Lower leg skin (tissue), 4 donors: ENCODE measurements at regions not wholly inside any gene's neighbourhood (a gene's known extent, or its start where the extent isn't known, plus 50 kb on each side); places are given as distances from the start of the nearest gene placed in this dataset.

Source experiments
- DNase-seq, 2 donors: peaks; one replicate each; pipeline ENCODE4 v3.0.0-alpha.2; 2019; ENCODE audit warnings: low spot score in 2 of 2
- H3K4me3 ChIP-seq: fragments of 200-600 bp; sonication (generic); 2 replicates; pipeline ENCODE4 v1.5.1; 2017; ENCODE audit warnings: mild to moderate bottlenecking, low read depth; ENCODE audit not compliant: poor library complexity, severe bottlenecking
- POLR2A ChIP-seq, 2 donors: fragments of 450-650 bp; IDR thresholded peaks; one replicate each; pipeline ENCODE4 v1.6.1; 2016 to 2017; ENCODE audit warnings: antibody characterized with exemption in 2 of 2, mild to moderate bottlenecking in 1 of 2, moderate library complexity in 1 of 2
- WGBS, 2 donors: methylation state at CpG; one replicate each; pipeline ENCODE4 v1.1.5; 2018; 5-methylcytosine and 5-hydroxymethylcytosine counted together
- intact Hi-C: fragments of 100-400 bp; cut with DNase I; formaldehyde crosslinking; loops from one replicate; pipeline ENCODE4 v1.15.0; 2023; ENCODE audit warnings: low total_unique reads
- TF ChIP-seq, protein P1 (sequence below), 3 donors: fragments of 450-650 bp; IDR thresholded peaks; one replicate each; pipeline ENCODE4 v1.5.1; 2016; ENCODE audit warnings: antibody characterized with exemption in 3 of 3, mild to moderate bottlenecking in 3 of 3, moderate library complexity in 2 of 3

GRCh38 chr4:134328741-134329140 lies 127.2 kb upstream of the PABPC4L start:
- intact Hi-C loops: no loop called here
- 90 to 91% methylated on average over 9 of the region's 9 CpGs for WGBS, 2 donors
- TF ChIP-seq, protein P1, sequence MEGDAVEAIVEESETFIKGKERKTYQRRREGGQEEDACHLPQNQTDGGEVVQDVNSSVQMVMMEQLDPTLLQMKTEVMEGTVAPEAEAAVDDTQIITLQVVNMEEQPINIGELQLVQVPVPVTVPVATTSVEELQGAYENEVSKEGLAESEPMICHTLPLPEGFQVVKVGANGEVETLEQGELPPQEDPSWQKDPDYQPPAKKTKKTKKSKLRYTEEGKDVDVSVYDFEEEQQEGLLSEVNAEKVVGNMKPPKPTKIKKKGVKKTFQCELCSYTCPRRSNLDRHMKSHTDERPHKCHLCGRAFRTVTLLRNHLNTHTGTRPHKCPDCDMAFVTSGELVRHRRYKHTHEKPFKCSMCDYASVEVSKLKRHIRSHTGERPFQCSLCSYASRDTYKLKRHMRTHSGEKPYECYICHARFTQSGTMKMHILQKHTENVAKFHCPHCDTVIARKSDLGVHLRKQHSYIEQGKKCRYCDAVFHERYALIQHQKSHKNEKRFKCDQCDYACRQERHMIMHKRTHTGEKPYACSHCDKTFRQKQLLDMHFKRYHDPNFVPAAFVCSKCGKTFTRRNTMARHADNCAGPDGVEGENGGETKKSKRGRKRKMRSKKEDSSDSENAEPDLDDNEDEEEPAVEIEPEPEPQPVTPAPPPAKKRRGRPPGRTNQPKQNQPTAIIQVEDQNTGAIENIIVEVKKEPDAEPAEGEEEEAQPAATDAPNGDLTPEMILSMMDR (IDR thresholded peaks at IDR 0.05): no peak
- no peak for TF ChIP-seq POLR2A (IDR thresholded peaks at IDR 0.05)
- H3K4me3 ChIP-seq: no peak overlapping the region
- no peak for DNase-seq

- intact Hi-C loops: no loop called here
Measured at GRCh38 chr4:134327274-134328122, 125.9 kb upstream of the PABPC4L start.

GRCh38 chr4:134326866-134327265 lies 125.3 kb upstream of the PABPC4L start:
- DNase-seq: no peak
- WGBS, 2 donors: 92 to 94% methylated on average over 16 of the region's 16 CpGs
- H3K4me3 ChIP-seq: no peak overlapping the region
- TF ChIP-seq, protein P1 (IDR thresholded peaks at IDR 0.05): no peak
- no peak for TF ChIP-seq POLR2A (IDR thresholded peaks at IDR 0.05)
- intact Hi-C loops: no loop called here

More at GRCh38 chr4:134327274-134328122, 125.9 kb upstream of the PABPC4L start:
- WGBS, 2 donors: 94% methylated on average over 41 of the region's 41 CpGs
- H3K4me3 ChIP-seq: no peak overlapping the region
- TF ChIP-seq, protein P1 (IDR thresholded peaks at IDR 0.05): no peak
- TF ChIP-seq POLR2A (IDR thresholded peaks at IDR 0.05): no peak
- DNase-seq: no peak

DNA sequence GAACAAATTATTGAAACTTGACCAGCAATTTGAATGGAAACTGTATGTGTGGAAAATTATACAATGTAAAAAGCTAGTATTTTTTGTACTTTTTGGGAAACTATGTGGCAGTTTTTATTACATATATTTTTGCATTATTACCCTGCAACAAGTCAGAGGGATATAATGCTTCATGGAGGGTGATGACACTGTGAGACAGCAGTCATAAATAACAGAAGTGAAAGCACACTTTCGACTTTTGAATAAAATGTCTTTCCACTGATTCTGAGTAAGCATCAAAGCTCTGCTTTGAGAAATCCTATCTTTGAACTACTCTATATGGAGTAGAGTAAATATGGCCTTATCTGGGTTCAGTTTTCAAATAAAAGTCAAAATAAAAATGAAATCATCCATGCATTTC lies 122.6 kb upstream of the PABPC4L start:
- DNase-seq: no peak
- intact Hi-C loops: no loop called here
- no peak overlapping the region for H3K4me3 ChIP-seq
- 52 to 56% methylated on average over 1 of the region's 1 CpG for WGBS, 2 donors
- TF ChIP-seq POLR2A (IDR thresholded peaks at IDR 0.05): no peak
- TF ChIP-seq, protein P1 (IDR thresholded peaks at IDR 0.05): no peak

- WGBS, 2 donors: 42 to 46% methylated on average over 2 of the region's 2 CpGs
- intact Hi-C loops: no loop called here
Measured at GRCh38 chr4:134320048-134320447, 118.5 kb upstream of the PABPC4L start.

More at GRCh38 chr4:134320048-134320447, 118.5 kb upstream of the PABPC4L start:
- DNase-seq: no peak
- no peak overlapping the region for H3K4me3 ChIP-seq
- TF ChIP-seq, protein P1 (IDR thresholded peaks at IDR 0.05): no peak
- no peak for TF ChIP-seq POLR2A (IDR thresholded peaks at IDR 0.05)
